ENCODE measurements at regions not wholly inside any gene's neighbourhood (a gene's known extent, or its start where the extent isn't known, plus 50 kb on each side); places are given as distances from the start of the nearest gene placed in this dataset.

DNA sequence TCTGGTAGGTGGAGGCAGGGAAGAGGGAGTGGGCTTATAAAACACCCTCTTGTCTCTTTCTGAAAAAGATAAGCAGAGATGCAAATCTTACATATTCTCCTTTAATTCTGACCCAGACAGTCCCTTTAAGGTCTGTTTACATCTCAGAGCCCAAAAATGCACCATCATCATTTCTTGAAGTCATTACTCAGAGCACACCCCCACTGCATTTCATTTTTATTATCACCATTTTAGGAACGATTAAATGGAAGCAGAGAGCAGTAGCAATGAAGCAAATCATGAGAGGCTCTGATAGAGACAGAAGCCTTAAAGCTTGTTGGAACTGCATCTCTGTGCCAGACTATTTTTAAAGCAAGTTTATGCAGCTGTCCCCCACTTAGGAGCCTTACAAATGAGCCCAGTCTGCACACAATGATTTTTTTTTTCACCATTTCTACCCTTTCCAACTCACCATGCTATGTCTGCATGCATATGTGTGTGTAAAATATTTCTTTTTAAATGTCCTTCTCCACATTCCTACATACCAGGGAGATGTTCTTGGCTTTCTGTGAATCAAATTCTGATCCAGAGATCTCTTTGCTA is 311.0 kb downstream of the GRIN2B start:
- DNase-seq, result no peak

DNA sequence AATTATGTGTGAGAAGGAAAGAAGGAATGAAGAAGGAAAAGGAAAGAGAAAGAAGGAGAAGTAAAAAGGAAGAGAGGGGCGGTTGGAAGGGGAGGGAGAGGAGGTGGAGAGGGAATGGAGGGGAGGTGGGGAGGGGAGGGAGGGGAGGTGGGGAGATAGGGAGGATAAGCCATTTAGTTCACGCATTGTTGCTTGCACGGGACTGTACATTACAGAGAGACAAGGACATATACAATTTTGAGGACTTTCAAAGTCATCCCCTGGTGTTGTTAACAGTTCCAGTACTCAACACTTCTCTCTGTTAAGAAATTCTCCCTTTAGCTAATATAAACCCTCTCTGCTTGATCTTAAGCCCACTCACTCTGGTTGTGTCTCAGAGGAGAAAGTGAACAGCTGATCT is 312.5 kb downstream of the GRIN2B start:
- DNase-seq, result no peak

DNA sequence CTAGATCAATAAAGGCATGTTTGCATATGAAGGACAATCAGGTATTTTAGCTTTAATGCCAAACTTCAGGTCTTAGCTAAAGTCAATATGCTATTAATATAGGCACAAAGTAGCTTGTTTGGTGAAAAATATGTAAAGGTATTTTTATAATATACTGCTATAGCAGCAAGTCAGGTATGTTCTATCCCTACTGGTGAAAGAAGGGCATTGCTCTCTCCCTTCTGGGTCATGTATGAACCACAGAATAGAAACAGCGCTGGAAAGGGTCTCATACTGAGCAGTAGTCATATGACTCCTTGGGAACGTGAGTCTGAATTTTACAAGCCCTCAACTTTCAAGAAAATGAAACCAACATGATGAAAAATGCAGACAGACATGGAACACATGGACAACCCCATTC is 314.6 kb downstream of the GRIN2B start:
- no peak for DNase-seq

- DNase-seq, result no peak
Measured at GRCh38 chr12:13661005-13661887, 320.2 kb downstream of the GRIN2B start.

DNA sequence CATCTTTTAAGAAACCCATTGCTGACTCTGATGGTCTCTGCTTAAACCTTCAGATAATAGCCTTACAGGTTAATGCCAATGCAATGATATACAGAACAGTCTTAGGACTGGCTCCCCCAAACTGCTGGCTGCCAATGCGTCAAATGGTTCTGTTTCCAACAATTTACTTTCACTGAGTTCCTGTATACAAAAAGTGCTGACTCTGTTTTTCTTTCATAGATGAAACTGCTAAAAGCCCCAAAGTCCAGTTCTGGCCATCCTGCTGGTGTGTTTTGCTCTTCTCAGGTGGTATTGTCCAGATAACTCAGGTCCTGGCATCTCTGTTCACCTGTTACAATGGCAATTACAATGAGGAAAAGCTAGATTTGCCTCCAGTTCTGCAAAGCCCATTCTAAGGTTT is 326.9 kb downstream of the GRIN2B start:
- DNase-seq, result no peak

DNA sequence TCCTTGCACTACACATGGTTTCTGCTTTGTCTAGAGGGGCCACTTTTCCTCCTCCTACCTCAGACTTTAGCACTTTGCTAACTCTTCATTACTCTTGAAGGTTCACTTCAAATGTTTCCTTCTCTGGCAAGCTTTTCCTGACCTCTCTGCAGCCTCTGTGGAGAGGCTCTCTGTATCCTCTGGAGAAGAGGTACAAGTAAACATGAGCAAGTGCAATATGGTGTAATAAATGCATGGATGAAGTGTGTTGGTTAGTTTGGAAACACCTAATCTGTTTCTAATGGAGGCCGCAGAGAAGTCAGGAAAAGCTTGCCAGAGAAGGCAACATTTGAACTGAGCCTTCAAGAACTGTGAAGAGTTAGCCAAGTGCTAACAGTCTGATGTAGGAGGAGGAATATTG is 329.3 kb downstream of the GRIN2B start:
- DNase-seq, result no peak

DNA sequence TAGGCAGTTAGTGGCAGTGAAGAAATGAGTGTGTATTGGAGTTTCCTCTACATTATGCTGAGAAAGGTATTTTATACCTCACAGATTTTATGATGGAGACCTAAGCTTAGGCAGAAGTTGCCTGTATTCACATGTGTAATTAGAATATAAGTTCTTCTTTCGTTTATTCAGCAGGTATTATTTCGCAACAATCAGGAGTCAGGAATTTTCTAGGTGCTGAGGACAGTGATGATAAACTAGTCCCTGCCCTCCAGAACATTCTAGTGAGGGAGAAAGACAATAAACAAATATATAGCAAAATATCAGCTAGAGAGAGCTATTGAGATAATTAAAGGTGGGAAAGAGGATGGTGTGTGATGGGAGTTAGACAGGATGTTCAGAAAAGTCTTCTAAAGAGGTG is 345.7 kb downstream of the GRIN2B start:
- no peak for DNase-seq

GRCh38 chr12:13631873-13632272 is 349.5 kb downstream of the GRIN2B start:
- DNase-seq, result no peak

DNA sequence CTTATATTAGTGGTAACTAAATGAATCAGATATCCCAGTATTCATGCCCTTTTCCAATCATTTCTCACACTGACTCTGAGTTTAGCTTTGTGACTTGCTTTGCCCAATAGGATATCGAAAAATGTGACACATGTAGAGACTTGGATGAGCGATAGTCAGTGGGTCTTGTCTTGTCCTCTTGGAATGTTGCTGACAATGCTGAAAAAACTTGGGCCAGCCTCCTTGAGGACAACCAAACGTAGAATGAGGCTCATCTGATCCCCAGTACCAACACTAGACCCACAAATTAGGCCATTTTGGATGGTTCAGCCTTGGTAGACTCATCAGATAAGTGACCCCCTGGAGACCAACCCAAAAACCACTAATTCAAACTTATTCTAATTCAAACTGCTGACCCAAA is 351.0 kb downstream of the GRIN2B start:
- DNase-seq, result no peak

GRCh38 chr12:13628067-13628466 is 353.3 kb downstream of the GRIN2B start:
- DNase-seq, result no peak

GRCh38 chr12:13627536-13627935 is 353.9 kb downstream of the GRIN2B start:
- DNase-seq, result no peak

- DNase-seq, result no peak
Measured at GRCh38 chr12:13613297-13613696, 368.1 kb downstream of the GRIN2B start.

DNA sequence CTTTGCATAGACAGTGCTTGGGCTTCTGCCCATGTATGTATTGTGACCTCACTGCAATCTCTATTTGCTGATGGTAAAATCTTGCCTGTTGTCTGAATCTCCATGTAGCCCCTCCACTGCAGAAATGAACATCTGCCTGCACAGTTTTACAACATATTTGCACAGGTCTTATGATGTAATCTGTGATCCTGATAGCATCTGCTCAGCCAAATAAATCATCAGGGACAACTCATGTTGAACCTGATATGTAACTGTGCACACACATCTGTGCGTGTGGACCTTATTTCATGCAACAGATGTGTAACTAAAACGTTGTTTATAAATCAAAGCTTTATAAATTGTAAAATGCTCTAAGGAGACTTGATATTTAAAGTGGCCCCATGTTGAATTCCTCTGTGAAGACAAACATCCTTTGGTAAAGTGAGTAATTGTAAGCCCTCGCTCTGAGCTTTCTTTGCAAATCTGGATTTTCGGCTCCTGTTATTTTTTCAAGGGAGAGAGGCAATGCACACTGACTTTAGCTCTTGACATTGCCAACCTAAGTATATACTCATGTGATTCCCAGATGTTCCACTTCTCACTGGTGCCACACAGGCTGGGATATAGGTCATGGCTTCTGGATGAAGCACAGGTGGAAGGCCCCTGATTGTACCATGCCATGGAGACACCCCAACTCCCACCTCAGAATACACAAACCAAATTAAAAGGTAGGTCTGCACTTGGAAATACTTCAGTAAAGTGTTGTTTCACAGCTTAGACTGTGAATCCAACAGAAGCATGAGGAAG is 371.3 kb downstream of the GRIN2B start:
- DNase-seq, result no peak

GRCh38 chr12:13606290-13606689 is 375.1 kb downstream of the GRIN2B start:
- DNase-seq, result no peak

- DNase-seq, result no peak
Measured at GRCh38 chr12:13603953-13604352, 377.4 kb downstream of the GRIN2B start.

DNA sequence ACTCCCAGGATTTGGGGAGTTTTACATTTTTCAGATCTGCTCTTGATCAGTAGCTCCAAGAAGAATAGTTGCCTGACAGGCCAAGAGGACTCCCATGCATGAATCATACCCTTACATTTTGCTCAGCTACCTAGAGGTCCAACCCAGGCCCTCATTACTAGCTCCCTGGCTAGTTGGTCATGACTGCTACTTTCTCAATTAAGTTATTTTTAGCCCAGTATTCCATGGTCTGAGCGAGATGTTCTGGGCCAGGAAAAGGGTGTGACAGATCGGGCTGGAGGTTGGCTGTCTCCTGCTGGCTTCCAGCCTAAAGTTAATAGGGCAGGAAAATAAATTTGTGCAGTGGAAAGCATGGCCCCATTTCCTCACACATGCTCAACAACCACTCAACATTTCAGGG is 379.2 kb downstream of the GRIN2B start:
- DNase-seq, result no peak

DNA sequence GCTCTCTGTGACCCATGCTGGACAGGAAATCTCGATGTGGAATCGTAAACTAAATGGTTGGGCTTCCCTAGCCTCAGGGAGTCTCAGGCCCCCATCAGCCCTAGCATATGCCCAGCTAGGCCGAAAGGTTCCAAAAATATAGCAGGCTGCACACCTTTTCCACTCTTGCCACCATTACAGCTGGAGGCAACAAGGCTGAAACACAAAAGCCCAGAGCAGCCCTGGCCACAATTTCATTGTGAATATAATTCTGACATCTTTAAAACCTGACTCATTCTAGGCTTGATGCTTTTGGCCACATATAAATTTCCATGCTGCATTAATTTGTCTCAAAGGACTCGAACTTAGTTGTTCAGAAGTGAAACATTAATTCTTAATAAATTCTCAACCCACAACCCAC is 382.2 kb downstream of the GRIN2B start:
- DNase-seq, result no peak

GRCh38 chr12:13597837-13598236 is 383.6 kb downstream of the GRIN2B start:
- DNase-seq, result no peak

DNA sequence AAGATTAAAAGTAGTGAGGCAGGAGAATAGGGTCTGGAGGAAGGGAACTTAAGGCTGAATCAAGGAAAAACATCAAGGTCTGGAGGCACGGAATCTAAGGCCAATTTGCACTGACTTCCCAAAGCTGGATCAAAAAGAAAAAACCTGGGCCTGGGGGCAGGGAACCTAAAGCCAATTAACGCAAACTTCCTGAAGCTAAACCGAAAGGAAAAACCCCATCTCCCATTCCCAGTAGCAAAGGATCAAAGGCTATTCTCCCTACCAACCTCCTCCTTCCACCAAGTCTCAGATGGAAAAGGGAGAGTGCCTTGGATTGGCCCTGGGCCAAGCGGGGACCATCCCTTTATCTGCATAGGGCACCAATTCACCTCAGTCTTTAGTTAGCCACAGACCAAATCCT is 384.2 kb downstream of the GRIN2B start:
- DNase-seq, result no peak

- no peak for DNase-seq
Measured at GRCh38 chr12:13596714-13597113, 384.7 kb downstream of the GRIN2B start.

DNA sequence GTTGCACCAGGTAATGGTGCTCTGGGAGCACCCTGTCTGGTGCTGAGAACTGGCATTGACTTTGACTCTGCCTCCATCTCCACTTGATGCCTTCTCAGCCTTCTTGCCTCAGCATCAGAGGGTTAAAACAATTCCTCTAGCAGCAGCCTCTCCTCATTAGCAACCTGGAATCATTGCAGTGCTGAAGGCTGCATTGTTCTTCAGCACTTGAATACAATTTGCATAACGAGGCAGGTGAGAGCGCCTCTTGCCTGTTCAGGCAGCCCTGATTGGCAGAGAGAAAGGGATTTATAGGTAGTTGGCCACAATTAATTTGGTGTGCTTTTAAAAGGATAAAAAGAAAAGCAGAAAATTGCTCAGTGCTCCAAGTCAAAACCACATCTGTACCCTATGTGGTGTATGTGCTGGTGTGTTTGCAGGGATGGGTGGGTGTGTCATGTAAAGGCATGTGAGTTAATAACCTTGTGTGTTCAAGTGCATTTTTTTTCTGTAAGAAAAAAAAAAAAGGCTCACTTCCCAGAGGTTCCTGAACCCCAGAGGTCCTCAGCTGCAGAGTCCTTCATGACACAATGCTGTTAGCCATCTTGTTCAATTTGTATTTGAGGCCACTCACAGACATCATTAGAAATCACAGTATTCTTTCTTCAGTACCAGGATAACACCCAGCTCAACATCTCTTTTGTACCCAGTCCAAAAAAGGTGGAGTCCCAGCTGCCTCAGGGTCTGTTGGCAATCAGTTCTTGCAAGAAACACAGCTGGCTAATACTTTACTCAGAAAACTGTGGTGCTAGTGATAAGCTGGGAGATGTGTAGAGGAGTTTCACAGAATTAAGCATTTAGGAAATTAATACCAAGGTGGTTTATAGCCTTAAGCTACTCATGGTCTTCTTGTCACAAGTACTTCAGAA is 385.6 kb downstream of the GRIN2B start:
- no peak for DNase-seq

GRCh38 chr12:13594731-13595514 is 386.5 kb downstream of the GRIN2B start:
- DNase-seq, result no peak

Data from 8988T (cell line).